ENCODE measurements at regions not wholly inside any gene's neighbourhood (a gene's known extent, or its start where the extent isn't known, plus 50 kb on each side); places are given as distances from the start of the nearest gene placed in this dataset.

DNA sequence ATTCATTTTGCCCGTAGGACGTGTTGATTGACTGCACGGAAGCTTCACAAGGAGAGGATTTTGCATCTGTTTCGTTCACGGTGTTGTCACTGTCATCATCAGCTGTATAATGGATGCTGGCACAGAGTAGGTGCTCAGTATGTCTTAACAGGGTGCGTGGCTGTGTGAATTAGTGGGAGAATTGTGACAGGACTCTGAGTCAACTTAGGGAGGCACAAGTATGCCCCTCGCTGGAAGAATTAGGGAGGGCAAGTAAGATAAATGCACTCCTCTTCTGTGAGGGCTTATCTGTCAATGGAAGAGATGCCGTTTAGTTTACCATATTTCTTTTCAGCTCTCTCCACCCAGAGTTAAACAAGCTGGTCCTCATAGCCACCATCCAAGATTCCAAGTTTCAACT lies 107.2 kb downstream of the TRIML1 start:
- TF ChIP-seq, protein P1, sequence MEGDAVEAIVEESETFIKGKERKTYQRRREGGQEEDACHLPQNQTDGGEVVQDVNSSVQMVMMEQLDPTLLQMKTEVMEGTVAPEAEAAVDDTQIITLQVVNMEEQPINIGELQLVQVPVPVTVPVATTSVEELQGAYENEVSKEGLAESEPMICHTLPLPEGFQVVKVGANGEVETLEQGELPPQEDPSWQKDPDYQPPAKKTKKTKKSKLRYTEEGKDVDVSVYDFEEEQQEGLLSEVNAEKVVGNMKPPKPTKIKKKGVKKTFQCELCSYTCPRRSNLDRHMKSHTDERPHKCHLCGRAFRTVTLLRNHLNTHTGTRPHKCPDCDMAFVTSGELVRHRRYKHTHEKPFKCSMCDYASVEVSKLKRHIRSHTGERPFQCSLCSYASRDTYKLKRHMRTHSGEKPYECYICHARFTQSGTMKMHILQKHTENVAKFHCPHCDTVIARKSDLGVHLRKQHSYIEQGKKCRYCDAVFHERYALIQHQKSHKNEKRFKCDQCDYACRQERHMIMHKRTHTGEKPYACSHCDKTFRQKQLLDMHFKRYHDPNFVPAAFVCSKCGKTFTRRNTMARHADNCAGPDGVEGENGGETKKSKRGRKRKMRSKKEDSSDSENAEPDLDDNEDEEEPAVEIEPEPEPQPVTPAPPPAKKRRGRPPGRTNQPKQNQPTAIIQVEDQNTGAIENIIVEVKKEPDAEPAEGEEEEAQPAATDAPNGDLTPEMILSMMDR (IDR thresholded peaks at IDR 0.05) = no peak
- TF ChIP-seq POLR2A (IDR thresholded peaks at IDR 0.05; ENCODE audit: low read depth) = no peak
- no peak for TF ChIP-seq EP300 (IDR thresholded peaks at IDR 0.05)
- TF ChIP-seq POLR2AphosphoS5 (IDR thresholded peaks at IDR 0.05) = no peak
